GM19372 (cell line): ENCODE measurements at regions not wholly inside any gene's neighbourhood (a gene's known extent, or its start where the extent isn't known, plus 50 kb on each side); places are given as distances from the start of the nearest gene placed in this dataset.

Experiments
- ATAC-seq: cut with Tn5 transposase; IDR thresholded peaks from one replicate; pipeline ENCODE4 v1.9.1; 2021; ENCODE audit warnings: mild to moderate bottlenecking, low read depth, moderate library complexity; ENCODE audit not compliant: unreplicated experiment

- ATAC-seq = no peak
Observed at GRCh38 chr16:51757505-51757904, 606.4 kb upstream of the SALL1 start.

GRCh38 chr16:51757124-51757470 is 606.0 kb upstream of the SALL1 start:
- no peak for ATAC-seq

DNA sequence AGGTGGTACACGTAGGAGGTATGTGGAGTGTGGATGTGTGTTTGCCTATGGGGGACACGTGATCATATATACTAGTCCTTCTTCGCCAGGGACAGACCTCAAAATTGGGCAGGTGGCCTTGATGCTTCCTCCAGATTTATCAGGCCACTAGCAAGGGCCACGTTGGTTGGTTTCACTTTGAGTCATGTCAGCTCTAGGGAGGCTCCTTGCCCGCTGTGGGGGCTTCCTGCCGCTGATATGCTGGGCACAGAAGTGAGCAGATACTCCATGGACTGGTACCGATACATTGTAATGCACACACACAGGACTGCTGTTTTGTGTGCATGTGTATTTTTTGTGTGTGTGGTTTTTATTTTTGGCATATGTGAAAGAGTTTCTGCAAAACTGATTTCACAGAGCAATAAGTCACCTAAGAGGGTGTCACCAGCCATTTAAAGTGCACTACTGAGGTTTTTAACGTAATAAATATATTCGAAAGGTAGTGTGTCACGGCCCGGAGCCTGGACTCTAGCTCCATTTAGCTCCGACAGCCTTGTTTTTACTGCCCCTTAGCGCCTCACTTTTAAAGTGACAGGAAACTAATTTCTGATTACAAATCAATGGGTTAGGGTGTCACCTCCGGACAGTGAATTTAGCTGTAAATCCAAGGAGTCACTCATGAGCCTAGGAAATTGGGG is 605.5 kb upstream of the SALL1 start:
- no peak for ATAC-seq

- no peak for ATAC-seq
Observed at GRCh38 chr16:51755577-51756355, 604.7 kb upstream of the SALL1 start.

- ATAC-seq = no peak
Observed at GRCh38 chr16:51755039-51755501, 604.0 kb upstream of the SALL1 start.

GRCh38 chr16:51753467-51754127 is 602.5 kb upstream of the SALL1 start:
- no peak for ATAC-seq

- no peak for ATAC-seq
Observed at GRCh38 chr16:51752438-51752995, 601.4 kb upstream of the SALL1 start.

- no peak for ATAC-seq
Observed at GRCh38 chr16:51747329-51747728, 596.3 kb upstream of the SALL1 start.

DNA sequence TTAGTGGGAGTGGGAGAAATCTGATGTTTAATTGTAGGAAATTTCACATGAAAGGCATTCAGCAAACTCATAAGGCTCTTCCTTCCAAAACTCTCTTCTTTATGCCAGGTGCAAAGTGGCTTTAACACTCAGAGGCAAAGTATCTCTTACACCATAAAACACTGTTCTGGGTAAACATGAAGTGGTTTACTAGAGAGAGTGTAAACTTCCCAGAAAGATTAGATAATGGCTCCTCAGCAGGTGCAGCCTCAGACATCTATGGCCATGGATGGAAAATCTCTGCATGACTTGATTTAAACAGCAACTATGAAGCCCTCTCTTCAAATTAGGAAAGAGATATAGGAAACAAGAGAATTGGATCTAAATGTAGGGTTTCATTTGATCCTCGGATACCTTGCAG is 583.1 kb upstream of the SALL1 start:
- ATAC-seq = no peak

DNA sequence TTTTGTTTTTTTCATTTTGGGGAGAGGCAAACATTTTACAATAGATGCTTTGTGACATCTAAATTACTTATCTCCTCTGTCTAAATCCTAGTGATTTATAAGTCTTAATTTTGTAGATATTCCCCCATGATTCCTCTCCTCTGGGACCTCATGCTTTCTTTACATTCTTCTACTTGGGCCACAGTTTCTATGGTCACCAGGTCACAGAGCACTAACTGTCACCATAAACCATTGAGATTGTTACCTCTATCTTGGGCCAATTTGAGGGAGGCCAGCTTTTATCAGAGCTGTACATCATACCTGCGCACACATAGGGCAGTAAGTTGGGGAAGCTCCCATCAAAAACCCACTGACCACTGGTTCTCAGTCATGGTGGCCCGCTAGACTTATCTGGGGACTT is 582.1 kb upstream of the SALL1 start:
- no peak for ATAC-seq

DNA sequence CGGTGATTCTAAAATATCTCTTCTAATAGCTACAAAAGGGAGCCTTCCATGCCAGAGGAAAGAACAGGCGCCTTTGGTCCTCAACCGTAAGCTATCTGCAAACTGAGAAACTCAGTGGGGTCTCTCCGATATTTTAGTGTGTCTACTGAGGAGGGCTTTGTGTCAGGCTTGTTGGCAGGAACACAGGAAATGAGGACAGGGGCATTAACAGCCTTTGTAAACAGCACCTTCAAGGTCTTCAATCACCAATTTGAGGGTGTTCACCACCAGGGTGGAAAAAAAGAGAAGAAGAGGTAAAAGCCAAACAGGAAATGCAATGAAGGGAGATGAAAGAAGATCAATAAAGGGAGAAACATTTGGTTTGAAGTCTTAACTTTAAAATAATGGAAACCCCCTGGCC is 580.1 kb upstream of the SALL1 start:
- ATAC-seq = no peak

DNA sequence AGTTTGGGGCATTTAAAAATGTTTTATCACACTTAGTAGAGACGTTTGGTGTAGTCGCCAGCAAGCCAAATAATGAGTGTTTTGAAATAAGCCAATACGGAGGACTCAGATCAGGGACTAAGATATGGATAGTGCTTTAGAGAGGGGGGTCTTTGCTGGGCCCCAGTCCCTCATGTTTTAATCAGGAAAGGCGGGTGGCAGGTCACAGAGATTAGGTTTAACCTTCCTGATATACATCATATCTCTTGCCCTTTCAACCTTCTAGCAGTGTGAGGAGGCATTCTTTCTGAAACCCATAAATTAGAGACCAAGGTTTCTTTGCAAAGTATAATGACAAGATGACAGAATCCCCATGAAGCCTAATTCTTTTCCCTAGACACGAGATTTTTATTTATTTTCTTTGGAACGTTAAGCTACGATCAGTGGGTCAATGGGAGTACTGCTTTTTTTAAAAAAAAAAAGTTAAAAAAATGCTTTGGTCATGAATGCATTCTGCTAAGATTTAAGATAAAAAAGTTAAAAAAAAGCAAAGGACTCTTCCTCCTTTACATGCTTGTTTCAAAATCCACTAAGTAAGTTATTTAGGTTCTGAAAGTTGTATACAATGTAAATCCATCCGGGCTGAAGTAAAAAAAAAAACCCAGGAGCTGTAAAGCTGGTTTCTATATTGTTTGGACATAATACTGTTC is 572.1 kb upstream of the SALL1 start:
- ATAC-seq = no peak

- ATAC-seq = no peak
Observed at GRCh38 chr16:51722467-51722866, 571.4 kb upstream of the SALL1 start.

- ATAC-seq = no peak
Observed at GRCh38 chr16:51719376-51719775, 568.3 kb upstream of the SALL1 start.

DNA sequence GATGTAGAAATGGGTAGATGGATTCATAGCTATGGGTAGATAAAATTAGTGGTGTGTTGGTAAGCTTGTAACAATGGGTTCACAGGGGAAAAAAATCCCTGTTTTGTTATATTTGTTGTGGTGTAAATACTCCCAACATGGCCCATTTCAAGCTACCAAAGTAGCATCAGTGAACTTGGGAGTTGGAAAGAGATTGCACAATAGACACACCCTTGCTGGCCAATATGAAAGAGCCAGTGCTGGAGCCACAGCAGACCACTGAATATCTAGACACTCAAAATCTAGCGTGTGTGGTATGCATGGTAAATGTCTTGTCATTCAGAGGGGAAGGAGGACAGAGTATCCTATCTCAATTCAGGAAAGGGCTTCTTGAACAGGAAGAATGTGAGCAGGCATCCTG is 565.1 kb upstream of the SALL1 start:
- ATAC-seq = no peak

GRCh38 chr16:51713502-51713901 is 562.4 kb upstream of the SALL1 start:
- no peak for ATAC-seq

GRCh38 chr16:51710905-51711563 is 560.0 kb upstream of the SALL1 start:
- no peak for ATAC-seq

- ATAC-seq = no peak
Observed at GRCh38 chr16:51710186-51710585, 559.1 kb upstream of the SALL1 start.

GRCh38 chr16:51708861-51709260 is 557.8 kb upstream of the SALL1 start:
- no peak for ATAC-seq

GRCh38 chr16:51707666-51708065 is 556.6 kb upstream of the SALL1 start:
- no peak for ATAC-seq
